ENCODE measurements at regions not wholly inside any gene's neighbourhood (a gene's known extent, or its start where the extent isn't known, plus 50 kb on each side); places are given as distances from the start of the nearest gene placed in this dataset.

DNA sequence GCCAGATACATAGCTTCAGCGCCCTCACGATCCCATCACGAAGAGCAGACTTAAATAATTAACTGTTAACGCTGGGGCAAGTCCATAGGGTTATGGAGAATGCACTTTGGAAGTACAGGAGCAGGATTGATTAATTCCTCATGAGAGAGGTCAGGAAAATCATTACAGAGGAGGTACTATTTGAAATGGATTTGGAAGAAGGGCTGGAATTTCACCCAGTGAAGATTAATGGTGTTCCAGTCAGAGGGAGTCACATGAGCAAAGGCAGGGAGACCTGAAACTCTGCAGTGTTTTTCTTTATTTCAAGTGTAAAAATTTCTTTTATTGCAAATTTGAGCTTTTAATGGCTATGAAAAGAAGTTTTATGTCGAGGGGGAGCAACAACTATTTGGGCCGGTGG, 329.8 kb upstream of the GRM7 start:
- Histone ChIP-seq H3K4me3 (no peak overlapping the region), H3K9me3 (no peaks in the 10 kb centered on the region), H3K36me3 (no peaks in the 10 kb centered on the region), H3K4me1 (no peaks in the 10 kb centered on the region), H3K27me3 (no peaks in the 10 kb centered on the region), H3K27ac (no peak overlapping the region)
- no peak for DNase-seq
- TF ChIP-seq, protein P1, sequence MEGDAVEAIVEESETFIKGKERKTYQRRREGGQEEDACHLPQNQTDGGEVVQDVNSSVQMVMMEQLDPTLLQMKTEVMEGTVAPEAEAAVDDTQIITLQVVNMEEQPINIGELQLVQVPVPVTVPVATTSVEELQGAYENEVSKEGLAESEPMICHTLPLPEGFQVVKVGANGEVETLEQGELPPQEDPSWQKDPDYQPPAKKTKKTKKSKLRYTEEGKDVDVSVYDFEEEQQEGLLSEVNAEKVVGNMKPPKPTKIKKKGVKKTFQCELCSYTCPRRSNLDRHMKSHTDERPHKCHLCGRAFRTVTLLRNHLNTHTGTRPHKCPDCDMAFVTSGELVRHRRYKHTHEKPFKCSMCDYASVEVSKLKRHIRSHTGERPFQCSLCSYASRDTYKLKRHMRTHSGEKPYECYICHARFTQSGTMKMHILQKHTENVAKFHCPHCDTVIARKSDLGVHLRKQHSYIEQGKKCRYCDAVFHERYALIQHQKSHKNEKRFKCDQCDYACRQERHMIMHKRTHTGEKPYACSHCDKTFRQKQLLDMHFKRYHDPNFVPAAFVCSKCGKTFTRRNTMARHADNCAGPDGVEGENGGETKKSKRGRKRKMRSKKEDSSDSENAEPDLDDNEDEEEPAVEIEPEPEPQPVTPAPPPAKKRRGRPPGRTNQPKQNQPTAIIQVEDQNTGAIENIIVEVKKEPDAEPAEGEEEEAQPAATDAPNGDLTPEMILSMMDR (IDR thresholded peaks at IDR 0.05) = no peak
- no peak for TF ChIP-seq POLR2A (IDR thresholded peaks at IDR 0.05)
- intact Hi-C loops (cut with DNase I; ENCODE audit: low total_unique reads) = no loop called here

DNA sequence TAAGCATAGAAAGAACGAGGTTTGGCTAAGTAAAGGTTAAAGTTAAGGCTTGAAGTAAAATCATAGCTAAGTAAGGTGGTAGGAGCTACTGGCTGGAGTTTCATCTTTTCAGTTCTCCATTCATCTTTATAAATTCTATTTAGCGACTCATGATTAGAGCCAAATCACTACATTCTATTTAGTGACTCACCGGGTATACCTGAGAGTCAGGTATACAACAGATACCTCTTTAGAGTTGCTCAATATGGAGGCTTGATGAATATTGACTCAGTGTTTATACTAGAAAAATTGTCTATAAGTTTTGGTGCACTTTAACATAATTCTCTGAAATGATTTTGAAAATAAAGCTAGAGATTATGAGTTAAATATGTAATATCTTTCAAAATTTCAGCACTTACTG, 328.8 kb upstream of the GRM7 start:
- TF ChIP-seq POLR2A (IDR thresholded peaks at IDR 0.05) = no peak
- TF ChIP-seq, protein P1 (IDR thresholded peaks at IDR 0.05) = no peak

DNA sequence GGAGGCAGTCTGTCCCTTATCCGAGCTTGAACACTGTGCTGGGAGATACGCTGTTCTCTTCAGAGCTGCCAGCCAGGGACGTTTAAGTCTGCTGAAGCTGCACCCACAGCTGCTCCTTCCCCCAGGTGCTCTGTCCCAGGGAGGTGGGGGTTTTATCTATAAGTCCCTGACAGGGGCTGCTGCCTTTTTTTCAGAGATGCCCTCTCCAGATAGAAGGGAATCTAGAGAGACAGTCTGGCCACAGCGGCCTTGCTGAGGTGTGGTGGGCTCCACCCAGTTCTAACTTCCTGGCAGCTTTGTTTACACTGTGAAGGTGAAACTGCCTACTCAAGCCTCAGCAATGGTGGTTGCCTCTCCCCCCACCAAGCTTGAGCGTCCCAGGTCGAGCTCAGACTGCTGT, 319.9 kb upstream of the GRM7 start:
- intact Hi-C loops (cut with DNase I; ENCODE audit: low total_unique reads) = no loop called here
- DNase-seq = no peak
- H3K27ac ChIP-seq = no peak overlapping the region
- H3K27me3 ChIP-seq = no peaks in the 10 kb centered on the region
- no peak overlapping the region for H3K4me3 ChIP-seq
- H3K9me3 ChIP-seq = no peaks in the 10 kb centered on the region
- H3K36me3 ChIP-seq = no peaks in the 10 kb centered on the region
- no peaks in the 10 kb centered on the region for H3K4me1 ChIP-seq
- no peak for TF ChIP-seq POLR2A (IDR thresholded peaks at IDR 0.05)
- TF ChIP-seq, protein P1 (IDR thresholded peaks at IDR 0.05) = no peak

More for the DNA sequence above, 328.8 kb upstream of the GRM7 start:
- Histone ChIP-seq H3K27ac (no peak overlapping the region), H3K27me3 (no peaks in the 10 kb centered on the region), H3K4me3 (no peak overlapping the region), H3K9me3 (no peaks in the 10 kb centered on the region), H3K36me3 (no peaks in the 10 kb centered on the region), H3K4me1 (no peaks in the 10 kb centered on the region)
- intact Hi-C loops (cut with DNase I; ENCODE audit: low total_unique reads) = no loop called here
- DNase-seq = no peak

DNA sequence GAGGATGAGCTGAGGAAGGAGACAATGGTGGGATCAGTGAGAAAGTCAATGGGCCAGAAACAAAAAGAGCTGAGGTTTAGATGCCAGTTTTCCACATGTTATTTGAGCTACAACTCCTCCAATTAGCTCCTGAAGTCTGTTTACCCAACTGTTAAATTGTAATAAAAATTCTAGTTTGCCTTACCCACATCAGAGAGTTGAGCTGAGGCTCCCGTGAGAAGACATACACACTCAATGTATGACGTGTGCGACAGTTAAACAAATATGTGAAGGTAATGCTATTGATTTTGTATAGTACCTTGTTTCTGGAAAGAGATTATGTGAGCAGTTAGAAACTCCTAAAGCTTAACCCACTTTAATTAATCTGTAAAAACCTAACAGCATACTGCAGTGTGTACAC, 318.1 kb upstream of the GRM7 start:
- no peak for DNase-seq
- TF ChIP-seq, protein P1 (IDR thresholded peaks at IDR 0.05) = no peak
- TF ChIP-seq POLR2A (IDR thresholded peaks at IDR 0.05) = no peak
- no peaks in the 10 kb centered on the region for H3K4me1 ChIP-seq
- H3K27ac ChIP-seq = no peak overlapping the region
- no peaks in the 10 kb centered on the region for H3K27me3 ChIP-seq
- intact Hi-C loops (cut with DNase I; ENCODE audit: low total_unique reads) = no loop called here
- no peaks in the 10 kb centered on the region for H3K9me3 ChIP-seq
- no peaks in the 10 kb centered on the region for H3K36me3 ChIP-seq
- H3K4me3 ChIP-seq = no peak overlapping the region

DNA sequence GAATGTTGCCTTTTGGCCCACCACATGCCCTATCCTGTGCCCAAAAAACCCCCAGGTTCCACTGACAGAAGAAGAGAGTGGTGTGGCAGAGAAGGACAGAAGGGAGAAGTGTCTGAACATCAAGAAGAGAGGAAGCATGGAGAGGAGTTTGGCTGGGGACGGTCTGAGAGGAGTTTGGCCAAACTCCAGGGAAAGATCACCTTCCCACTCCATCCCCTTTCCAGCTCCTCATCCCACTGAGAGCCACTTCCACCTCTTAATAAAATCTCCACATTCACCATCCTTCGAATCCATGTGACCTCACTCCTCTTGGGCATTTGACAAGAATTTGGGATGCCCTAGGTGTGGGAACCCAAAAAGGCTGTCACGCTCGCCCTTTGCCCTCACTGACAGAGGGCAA, 311.6 kb upstream of the GRM7 start:
- Histone ChIP-seq H3K27ac (no peak overlapping the region), H3K9me3 (peaks cover 0 to 3% of the 10 kb centered on the region in 2 donors), H3K4me3 (no peak overlapping the region), H3K4me1 (no peaks in the 10 kb centered on the region), H3K36me3 (no peaks in the 10 kb centered on the region), H3K27me3 (no peaks in the 10 kb centered on the region)
- TF ChIP-seq, protein P1 (IDR thresholded peaks at IDR 0.05) = no peak
- no peak for TF ChIP-seq POLR2A (IDR thresholded peaks at IDR 0.05)
- intact Hi-C loops (cut with DNase I; ENCODE audit: low total_unique reads) = no loop called here
- DNase-seq = no peak
